ENCODE measurements at regions not wholly inside any gene's neighbourhood (a gene's known extent, or its start where the extent isn't known, plus 50 kb on each side); places are given as distances from the start of the nearest gene placed in this dataset.
"Not testable (repeated sequence)": the region's sequence is repeated elsewhere in the genome, so short reads cannot be mapped to it uniquely, and the experiment has no call there.

GRCh38 chr9:115849679-115850412 is 303.7 kb upstream of the PAPPA start:
- DNase-seq, result no peak
- in situ Hi-C loops (cut with MboI; ENCODE audit: low pct_unique_long_range_greater_than_20kb, low sequenced_read_pairs), result no loop called here

- in situ Hi-C loops (cut with MboI; ENCODE audit: low pct_unique_long_range_greater_than_20kb, low sequenced_read_pairs), result no loop called here
- no peak for DNase-seq
Measured at GRCh38 chr9:115850548-115851304, 302.9 kb upstream of the PAPPA start.

- in situ Hi-C loops (cut with MboI; ENCODE audit: low pct_unique_long_range_greater_than_20kb, low sequenced_read_pairs), result no loop called here
- DNase-seq, result no peak
Measured at GRCh38 chr9:115855458-115856133, 298.0 kb upstream of the PAPPA start.

GRCh38 chr9:115858421-115858820 is 295.2 kb upstream of the PAPPA start:
- in situ Hi-C loops (cut with MboI; ENCODE audit: low pct_unique_long_range_greater_than_20kb, low sequenced_read_pairs), result not testable (repeated sequence)

GRCh38 chr9:115862021-115862420 is 291.6 kb upstream of the PAPPA start:
- in situ Hi-C loops (cut with MboI; ENCODE audit: low pct_unique_long_range_greater_than_20kb, low sequenced_read_pairs), result no loop called here
- DNase-seq, result no peak

More at GRCh38 chr9:115858421-115858820, 295.2 kb upstream of the PAPPA start:
- DNase-seq, result not testable (repeated sequence)

GRCh38 chr9:115864581-115864980 is 289.0 kb upstream of the PAPPA start:
- no peak for DNase-seq

GRCh38 chr9:115867326-115867725 is 286.3 kb upstream of the PAPPA start:
- in situ Hi-C loops (cut with MboI; ENCODE audit: low pct_unique_long_range_greater_than_20kb, low sequenced_read_pairs), result no loop called here
- no peak for DNase-seq

More at GRCh38 chr9:115864581-115864980, 289.0 kb upstream of the PAPPA start:
- in situ Hi-C loops (cut with MboI; ENCODE audit: low pct_unique_long_range_greater_than_20kb, low sequenced_read_pairs), result no loop called here

GRCh38 chr9:115877852-115878438 is 275.6 kb upstream of the PAPPA start:
- in situ Hi-C loops (cut with MboI; ENCODE audit: low pct_unique_long_range_greater_than_20kb, low sequenced_read_pairs), result no loop called here

GRCh38 chr9:115879451-115879850 is 274.1 kb upstream of the PAPPA start:
- in situ Hi-C loops (cut with MboI; ENCODE audit: low pct_unique_long_range_greater_than_20kb, low sequenced_read_pairs), result no loop called here
- DNase-seq, result no peak

More at GRCh38 chr9:115877852-115878438, 275.6 kb upstream of the PAPPA start:
- DNase-seq, result no peak

- no peak for DNase-seq
- in situ Hi-C loops (cut with MboI; ENCODE audit: low pct_unique_long_range_greater_than_20kb, low sequenced_read_pairs), result no loop called here
Measured at GRCh38 chr9:115880221-115880885, 273.2 kb upstream of the PAPPA start.

- in situ Hi-C loops (cut with MboI; ENCODE audit: low pct_unique_long_range_greater_than_20kb, low sequenced_read_pairs), result no loop called here
- no peak for DNase-seq
Measured at GRCh38 chr9:115882911-115883310, 270.7 kb upstream of the PAPPA start.

- DNase-seq, result peak; percentile 8
- in situ Hi-C loops (cut with MboI; ENCODE audit: low pct_unique_long_range_greater_than_20kb, low sequenced_read_pairs), result no loop called here
Measured at GRCh38 chr9:115883467-115884329, 269.9 kb upstream of the PAPPA start.

- in situ Hi-C loops (cut with MboI; ENCODE audit: low pct_unique_long_range_greater_than_20kb, low sequenced_read_pairs), result no loop called here
- no peak for DNase-seq
Measured at GRCh38 chr9:115884846-115885245, 268.7 kb upstream of the PAPPA start.

- in situ Hi-C loops (cut with MboI; ENCODE audit: low pct_unique_long_range_greater_than_20kb, low sequenced_read_pairs), result no loop called here
- no peak for DNase-seq
Measured at GRCh38 chr9:115888131-115888530, 265.5 kb upstream of the PAPPA start.

- in situ Hi-C loops (cut with MboI; ENCODE audit: low pct_unique_long_range_greater_than_20kb, low sequenced_read_pairs), result no loop called here
- DNase-seq, result no peak
Measured at GRCh38 chr9:115891929-115892328, 261.7 kb upstream of the PAPPA start.

- DNase-seq; in situ Hi-C loops (cut with MboI; ENCODE audit: low pct_unique_long_range_greater_than_20kb, low sequenced_read_pairs): not testable (repeated sequence)
Measured at GRCh38 chr9:115898478-115898877, 255.1 kb upstream of the PAPPA start.

GRCh38 chr9:115900698-115901097 is 252.9 kb upstream of the PAPPA start:
- DNase-seq, result no peak
- in situ Hi-C loops (cut with MboI; ENCODE audit: low pct_unique_long_range_greater_than_20kb, low sequenced_read_pairs), result no loop called here

GRCh38 chr9:115910959-115911358 is 242.6 kb upstream of the PAPPA start:
- in situ Hi-C loops (cut with MboI; ENCODE audit: low pct_unique_long_range_greater_than_20kb, low sequenced_read_pairs), result no loop called here
- DNase-seq, result no peak
